WTC11 (cell line): ENCODE measurements at regions not wholly inside any gene's neighbourhood (a gene's known extent, or its start where the extent isn't known, plus 50 kb on each side); places are given as distances from the start of the nearest gene placed in this dataset.

Experiments
- ATAC-seq: fragments of 200-7000 bp; cut with Tn5 transposase; 2 replicates; pipeline ENCODE4 v1.10.0; 2021; ENCODE audit warnings: mild to moderate bottlenecking, moderate library complexity
- CTCF ChIA-PET: fragments of 300-600 bp; sonication (Branson Sonifier 250); formaldehyde crosslinking; loops from one replicate; lab custom pipeline; 2021; ENCODE audit warnings: antibody characterized with exemption; lab: Charles Lee
- POLR2A ChIA-PET: fragments of 350-600 bp; sonication (Branson Sonifier 250); formaldehyde crosslinking; loops from one replicate; lab custom pipeline; 2021; ENCODE audit warnings: antibody characterized with exemption; lab: Charles Lee
- DNase-seq: peaks from one replicate; pipeline ENCODE4 v3.0.0; 2021; ENCODE audit warnings: low spot score
- H3K27ac Mint-ChIP-seq: 2 replicates; pipeline ENCODE4 v1.8.0; 2021; ENCODE audit warnings: mixed read lengths
- H3K27me3 Mint-ChIP-seq: 2 replicates; pipeline ENCODE4 v1.8.0; 2021; ENCODE audit warnings: low read depth, mild to moderate bottlenecking, moderate library complexity, mixed read lengths
- H3K36me3 Mint-ChIP-seq: 2 replicates; pipeline ENCODE4 v1.8.0; 2021; ENCODE audit warnings: mixed read lengths
- H3K4me1 Mint-ChIP-seq: 2 replicates; pipeline ENCODE4 v1.8.0; 2022; ENCODE audit warnings: mixed read lengths
- H3K4me3 Mint-ChIP-seq: 2 replicates; pipeline ENCODE4 v1.8.0; 2021; ENCODE audit warnings: mild to moderate bottlenecking, moderate library complexity, mixed read lengths
- H3K9me3 Mint-ChIP-seq: 2 replicates; pipeline ENCODE4 v1.8.0; 2021; ENCODE audit warnings: mixed read lengths
- ATF1 ChIP-seq: sonication (generic); formaldehyde crosslinking; IDR thresholded peaks from 2 replicates; pipeline ENCODE4 v1.8.1; 2023; ENCODE audit warnings: mild to moderate bottlenecking, moderate library complexity, missing genetic modification reagents
- CBFB ChIP-seq: sonication (generic); formaldehyde crosslinking; IDR thresholded peaks from 2 replicates; pipeline ENCODE4 v1.8.1; 2022; ENCODE audit warnings: mild to moderate bottlenecking, low read depth, missing genetic modification reagents
- MXD4 ChIP-seq: fragments of 250-450 bp; sonication (Bioruptor Pico); IDR thresholded peaks from 2 replicates; pipeline ENCODE4 v1.8.0; 2021; ENCODE audit warnings: mild to moderate bottlenecking, moderate library complexity, borderline replicate concordance
- NR2C2 ChIP-seq: sonication (generic); formaldehyde crosslinking; IDR thresholded peaks from 2 replicates; pipeline ENCODE4 v1.8.0; 2022; ENCODE audit warnings: mild to moderate bottlenecking, missing genetic modification reagents
- NR3C1 ChIP-seq: sonication (generic); formaldehyde crosslinking; conservative IDR thresholded peaks from 2 replicates; pipeline ENCODE4 v1.8.1; 2023; ENCODE audit warnings: low read depth, mild to moderate bottlenecking, missing genetic modification reagents
- SMAD3 ChIP-seq: sonication (generic); formaldehyde crosslinking; IDR thresholded peaks from 2 replicates; pipeline ENCODE4 v1.8.0; 2022; ENCODE audit warnings: missing genetic modification reagents, mild to moderate bottlenecking, borderline replicate concordance
- ZMAT4 ChIP-seq: fragments of 250-450 bp; sonication (Bioruptor Pico); IDR thresholded peaks from 2 replicates; pipeline ENCODE4 v1.9.0; 2021; ENCODE audit warnings: mild to moderate bottlenecking
- ZNF263 ChIP-seq: sonication (generic); formaldehyde crosslinking; IDR thresholded peaks from 2 replicates; pipeline ENCODE4 v1.8.1; 2022; ENCODE audit warnings: low read depth, mild to moderate bottlenecking, moderate library complexity, missing genetic modification reagents
- ZNF281 ChIP-seq: sonication (generic); formaldehyde crosslinking; IDR thresholded peaks from 2 replicates; pipeline ENCODE4 v1.8.0; 2023; ENCODE audit warnings: mild to moderate bottlenecking, missing genetic modification reagents
- ZNF416 ChIP-seq: fragments of 250-450 bp; sonication (Bioruptor Pico); IDR thresholded peaks from 2 replicates; pipeline ENCODE4 v1.9.0; 2021; ENCODE audit warnings: mild to moderate bottlenecking, inconsistent platforms
- ZNF671 ChIP-seq: fragments of 250-450 bp; sonication (Bioruptor Pico); IDR thresholded peaks from 2 replicates; pipeline ENCODE4 v1.8.0; 2021; ENCODE audit warnings: mild to moderate bottlenecking
- ZSCAN18 ChIP-seq: fragments of 250-450 bp; sonication (Bioruptor Pico); IDR thresholded peaks from 2 replicates; pipeline ENCODE4 v2.1.2; 2022; ENCODE audit warnings: mild to moderate bottlenecking, moderate library complexity
- TF ChIP-seq, protein P1 (sequence below): fragments of 200-600 bp; IDR thresholded peaks from 2 replicates; pipeline ENCODE4 v1.8.0; 2022; ENCODE audit warnings: antibody characterized with exemption
- TF ChIP-seq, protein P2 (sequence below): sonication (generic); formaldehyde crosslinking; conservative IDR thresholded peaks from 2 replicates; pipeline ENCODE4 v1.8.1; 2023; ENCODE audit warnings: mild to moderate bottlenecking, low read depth, missing genetic modification reagents, moderate library complexity
- TF ChIP-seq, protein P3 (sequence below): sonication (generic); formaldehyde crosslinking; IDR thresholded peaks from 2 replicates; pipeline ENCODE4 v1.8.0; 2022; ENCODE audit warnings: mild to moderate bottlenecking, missing genetic modification reagents
- TF ChIP-seq, protein P4 (sequence below): sonication (generic); formaldehyde crosslinking; IDR thresholded peaks from 2 replicates; pipeline ENCODE4 v1.8.1; 2023; ENCODE audit warnings: mild to moderate bottlenecking, moderate library complexity, missing genetic modification reagents

DNA sequence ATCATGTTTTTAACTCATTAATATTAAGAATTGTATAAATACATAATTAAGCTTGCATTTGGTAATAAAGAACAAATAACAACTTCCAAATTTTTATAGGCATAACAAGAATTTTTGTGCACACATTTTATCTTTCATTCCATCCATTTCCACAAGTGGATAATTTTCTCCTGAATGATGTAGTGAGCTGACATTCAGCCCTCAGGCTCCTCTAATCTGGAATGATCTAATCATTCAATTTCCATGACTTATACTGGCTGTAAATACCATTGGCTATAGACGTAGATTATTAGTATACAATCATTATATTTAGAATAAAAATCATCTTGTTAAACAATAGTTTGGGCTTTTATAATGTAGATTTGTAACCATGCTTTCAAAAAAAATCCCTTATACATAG lies 287.2 kb upstream of the GHITM start (continued):
- TF ChIP-seq, protein P1, sequence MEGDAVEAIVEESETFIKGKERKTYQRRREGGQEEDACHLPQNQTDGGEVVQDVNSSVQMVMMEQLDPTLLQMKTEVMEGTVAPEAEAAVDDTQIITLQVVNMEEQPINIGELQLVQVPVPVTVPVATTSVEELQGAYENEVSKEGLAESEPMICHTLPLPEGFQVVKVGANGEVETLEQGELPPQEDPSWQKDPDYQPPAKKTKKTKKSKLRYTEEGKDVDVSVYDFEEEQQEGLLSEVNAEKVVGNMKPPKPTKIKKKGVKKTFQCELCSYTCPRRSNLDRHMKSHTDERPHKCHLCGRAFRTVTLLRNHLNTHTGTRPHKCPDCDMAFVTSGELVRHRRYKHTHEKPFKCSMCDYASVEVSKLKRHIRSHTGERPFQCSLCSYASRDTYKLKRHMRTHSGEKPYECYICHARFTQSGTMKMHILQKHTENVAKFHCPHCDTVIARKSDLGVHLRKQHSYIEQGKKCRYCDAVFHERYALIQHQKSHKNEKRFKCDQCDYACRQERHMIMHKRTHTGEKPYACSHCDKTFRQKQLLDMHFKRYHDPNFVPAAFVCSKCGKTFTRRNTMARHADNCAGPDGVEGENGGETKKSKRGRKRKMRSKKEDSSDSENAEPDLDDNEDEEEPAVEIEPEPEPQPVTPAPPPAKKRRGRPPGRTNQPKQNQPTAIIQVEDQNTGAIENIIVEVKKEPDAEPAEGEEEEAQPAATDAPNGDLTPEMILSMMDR, result no peak
- no peak for TF ChIP-seq ATF1 (CRISPR knock-in tag)

GRCh38 chr10:83862723-83863122 lies 276.6 kb upstream of the GHITM start:
- no peak overlapping the region for H3K4me3 Mint-ChIP-seq
- no peaks in the 10 kb centered on the region for H3K4me1 Mint-ChIP-seq
- ATAC-seq (no peak), DNase-seq (no peak)
- no peaks in the 10 kb centered on the region for H3K9me3 Mint-ChIP-seq
- ChIA-PET CTCF (interaction anchor here (1.2 kb wide), 1 partner anchor 9 kb away, joined by 4 read pairs; no protein-coding TSS in a partner anchor), POLR2A (no interaction called here)
- H3K27me3 Mint-ChIP-seq, result peaks cover under 1% of the 10 kb centered on the region; the same call in 1 of the 2 replicates
- H3K36me3 Mint-ChIP-seq, result no peaks in the 10 kb centered on the region
- H3K27ac Mint-ChIP-seq, result no peak overlapping the region
- TF ChIP-seq ZMAT4 (CRISPR knock-in tag), result no peak

DNA sequence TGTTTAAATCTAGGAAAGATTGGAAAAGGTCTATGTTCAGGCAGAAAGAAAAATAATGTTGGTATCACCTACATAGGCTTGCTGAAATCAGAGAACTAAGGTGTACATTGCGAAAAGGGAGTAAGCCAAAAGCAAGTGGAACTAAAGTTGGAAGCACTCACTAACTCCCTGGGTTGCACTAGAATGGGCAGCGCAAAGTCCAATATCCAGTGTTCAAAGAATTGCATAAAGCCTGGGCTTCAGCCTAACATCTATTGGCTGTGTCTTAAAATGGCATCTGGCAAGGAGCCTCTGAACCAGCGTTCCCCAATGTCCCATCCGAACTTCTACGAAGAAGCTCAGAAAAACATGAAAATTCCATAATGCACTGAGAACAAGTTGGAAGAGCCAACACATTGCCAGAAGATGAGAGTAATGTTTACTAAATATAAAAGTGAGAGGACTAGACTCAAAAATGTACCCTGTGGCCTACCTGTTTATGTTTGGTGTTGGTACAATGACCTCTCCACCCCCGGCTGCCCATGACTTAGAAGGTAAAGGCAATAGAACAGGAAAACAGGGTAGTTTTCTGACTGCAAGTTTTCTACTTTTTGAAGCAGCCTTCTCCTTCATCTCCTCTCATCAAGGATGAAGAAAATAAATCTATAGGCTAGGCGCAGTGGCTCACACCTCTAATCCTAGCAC lies 275.9 kb upstream of the GHITM start:
- DNase-seq (no peak), ATAC-seq (no peak)
- H3K4me1 Mint-ChIP-seq, result no peaks in the 10 kb centered on the region
- peaks cover 3% of the 10 kb centered on the region; the same call in 1 of the 2 replicates for H3K27me3 Mint-ChIP-seq
- ChIA-PET POLR2A (no interaction called here), CTCF (interaction anchor here (1.2 kb wide), 1 partner anchor 8 kb away, joined by 4 read pairs; no protein-coding TSS in a partner anchor)
- TF ChIP-seq ATF1 (CRISPR knock-in tag) (no peak), ZNF416 (CRISPR knock-in tag) (no peak), ZSCAN18 (CRISPR knock-in tag) (no peak), ZNF671 (CRISPR knock-in tag) (no peak), ZNF263 (CRISPR knock-in tag) (no peak), MXD4 (CRISPR knock-in tag) (no peak), SMAD3 (no peak), CBFB (CRISPR knock-in tag) (no peak), NR2C2 (CRISPR knock-in tag) (no peak), NR3C1 (CRISPR knock-in tag) (no peak), ZNF281 (no peak)
- TF ChIP-seq, protein P2, sequence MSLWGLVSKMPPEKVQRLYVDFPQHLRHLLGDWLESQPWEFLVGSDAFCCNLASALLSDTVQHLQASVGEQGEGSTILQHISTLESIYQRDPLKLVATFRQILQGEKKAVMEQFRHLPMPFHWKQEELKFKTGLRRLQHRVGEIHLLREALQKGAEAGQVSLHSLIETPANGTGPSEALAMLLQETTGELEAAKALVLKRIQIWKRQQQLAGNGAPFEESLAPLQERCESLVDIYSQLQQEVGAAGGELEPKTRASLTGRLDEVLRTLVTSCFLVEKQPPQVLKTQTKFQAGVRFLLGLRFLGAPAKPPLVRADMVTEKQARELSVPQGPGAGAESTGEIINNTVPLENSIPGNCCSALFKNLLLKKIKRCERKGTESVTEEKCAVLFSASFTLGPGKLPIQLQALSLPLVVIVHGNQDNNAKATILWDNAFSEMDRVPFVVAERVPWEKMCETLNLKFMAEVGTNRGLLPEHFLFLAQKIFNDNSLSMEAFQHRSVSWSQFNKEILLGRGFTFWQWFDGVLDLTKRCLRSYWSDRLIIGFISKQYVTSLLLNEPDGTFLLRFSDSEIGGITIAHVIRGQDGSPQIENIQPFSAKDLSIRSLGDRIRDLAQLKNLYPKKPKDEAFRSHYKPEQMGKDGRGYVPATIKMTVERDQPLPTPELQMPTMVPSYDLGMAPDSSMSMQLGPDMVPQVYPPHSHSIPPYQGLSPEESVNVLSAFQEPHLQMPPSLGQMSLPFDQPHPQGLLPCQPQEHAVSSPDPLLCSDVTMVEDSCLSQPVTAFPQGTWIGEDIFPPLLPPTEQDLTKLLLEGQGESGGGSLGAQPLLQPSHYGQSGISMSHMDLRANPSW (CRISPR knock-in tag), result no peak
- TF ChIP-seq, protein P3, sequence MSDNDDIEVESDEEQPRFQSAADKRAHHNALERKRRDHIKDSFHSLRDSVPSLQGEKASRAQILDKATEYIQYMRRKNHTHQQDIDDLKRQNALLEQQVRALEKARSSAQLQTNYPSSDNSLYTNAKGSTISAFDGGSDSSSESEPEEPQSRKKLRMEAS (CRISPR knock-in tag), result no peak
- TF ChIP-seq, protein P4, sequence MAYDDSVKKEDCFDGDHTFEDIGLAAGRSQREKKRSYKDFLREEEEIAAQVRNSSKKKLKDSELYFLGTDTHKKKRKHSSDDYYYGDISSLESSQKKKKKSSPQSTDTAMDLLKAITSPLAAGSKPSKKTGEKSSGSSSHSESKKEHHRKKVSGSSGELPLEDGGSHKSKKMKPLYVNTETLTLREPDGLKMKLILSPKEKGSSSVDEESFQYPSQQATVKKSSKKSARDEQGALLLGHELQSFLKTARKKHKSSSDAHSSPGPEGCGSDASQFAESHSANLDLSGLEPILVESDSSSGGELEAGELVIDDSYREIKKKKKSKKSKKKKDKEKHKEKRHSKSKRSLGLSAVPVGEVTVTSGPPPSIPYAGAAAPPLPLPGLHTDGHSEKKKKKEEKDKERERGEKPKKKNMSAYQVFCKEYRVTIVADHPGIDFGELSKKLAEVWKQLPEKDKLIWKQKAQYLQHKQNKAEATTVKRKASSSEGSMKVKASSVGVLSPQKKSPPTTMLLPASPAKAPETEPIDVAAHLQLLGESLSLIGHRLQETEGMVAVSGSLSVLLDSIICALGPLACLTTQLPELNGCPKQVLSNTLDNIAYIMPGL (CRISPR knock-in tag), result no peak
- no peak overlapping the region for H3K4me3 Mint-ChIP-seq
- no peak overlapping the region for H3K27ac Mint-ChIP-seq
- H3K36me3 Mint-ChIP-seq, result no peaks in the 10 kb centered on the region
- H3K9me3 Mint-ChIP-seq, result no peaks in the 10 kb centered on the region
